GM12878 (cell line): ENCODE measurements at regions not wholly inside any gene's neighbourhood (a gene's known extent, or its start where the extent isn't known, plus 50 kb on each side); places are given as distances from the start of the nearest gene placed in this dataset.

ENCODE experiments used
- ATAC-seq: fragments of 200-7000 bp; cut with Tn5 transposase; 3 replicates; pipeline ENCODE4 v1.9.1; 2020; ENCODE audit warnings: mild to moderate bottlenecking, moderate library complexity
- BruUV-seq: library from RNA; stranded (reverse); fragments of 400-500 nt; replicated peaks from 2 replicates; lab custom pipeline; 2021; lab: Mats Ljungman, UMichigan
- CTCF ChIA-PET: fragments of 300-600 bp; sonication (Branson Sonifier 250); formaldehyde crosslinking; extraction: SDS; loops from one replicate; lab custom pipeline; 2021; ENCODE audit warnings: inconsistent platforms; lab: Yijun Ruan, JAX
- POLR2A ChIA-PET: fragments of 350-600 bp; formaldehyde crosslinking; extraction: SDS; loops from one replicate; lab custom pipeline; 2021; ENCODE audit warnings: inconsistent platforms; lab: Charles Lee
- RAD21 ChIA-PET: fragments of 300-600 bp; sonication (Branson Sonifier 250); formaldehyde crosslinking; loops from one replicate; lab custom pipeline; 2023; ENCODE audit warnings: antibody characterized with exemption; ENCODE audit not compliant: unreplicated experiment; lab: Charles Lee
- SMC1A ChIA-PET: fragments of 300-600 bp; sonication (Branson Sonifier 250); formaldehyde crosslinking; loops from one replicate; lab custom pipeline; 2023; ENCODE audit not compliant: unreplicated experiment, uncharacterized antibody; lab: Charles Lee
- DNase-seq: peaks from one replicate; pipeline ENCODE4 v3.0.0-alpha.2; 2011; ENCODE audit warnings: low read depth, low spot score
- FAIRE-seq: peaks from 3 replicates; lab custom pipeline; 2011; peaks lifted over from hg19 to GRCh38; lab: Jason Lieb, UNC
- H2AFZ ChIP-seq: 2 replicates; pipeline ENCODE4 v1.6.0; 2011; ENCODE audit warnings: low read depth, low read length, control low read depth; ENCODE audit not compliant: control insufficient read depth
- H3K27ac ChIP-seq: 2 replicates; pipeline ENCODE4 v1.5.1; 2011; ENCODE audit warnings: control low read depth; ENCODE audit not compliant: control insufficient read depth, insufficient read depth
- H3K27me3 ChIP-seq, 2 experiments: replicated peaks in 1 of 2; 2 replicates each; pipeline versions ENCODE4 v1.6.0 to v1.6.1; 2011; ENCODE audit warnings: low read length in 1 of 2; ENCODE audit not compliant: control insufficient read depth in 2 of 2, insufficient read depth in 2 of 2
- H3K36me3 ChIP-seq, 2 experiments: 2 replicates each; pipeline ENCODE4 v1.5.1; 2011; ENCODE audit warnings: low read length in 1 of 2; ENCODE audit not compliant: control insufficient read depth in 2 of 2, insufficient read depth in 2 of 2
- H3K4me1 ChIP-seq: 2 replicates; pipeline ENCODE4 v1.6.1; 2011; ENCODE audit warnings: mild to moderate bottlenecking, low read length, moderate library complexity, mixed read lengths; ENCODE audit not compliant: control insufficient read depth, insufficient read depth
- H3K4me2 ChIP-seq: 2 replicates; pipeline ENCODE4 v1.6.0; 2011; ENCODE audit warnings: control low read depth; ENCODE audit not compliant: control insufficient read depth, insufficient read depth
- H3K4me3 ChIP-seq: fragments of 200-600 bp; sonication (generic); 2 replicates; pipeline ENCODE4 v1.5.1; 2016
- H3K79me2 ChIP-seq: 2 replicates; pipeline ENCODE4 v1.6.0; 2011; ENCODE audit warnings: low read length; ENCODE audit not compliant: control insufficient read depth, insufficient read depth
- H3K9ac ChIP-seq: 2 replicates; pipeline ENCODE4 v1.8.0; 2011; ENCODE audit warnings: low read length, control low read depth, mixed read lengths; ENCODE audit not compliant: control insufficient read depth, insufficient read depth
- H3K9me3 ChIP-seq: replicated peaks from 3 replicates; pipeline ENCODE4 v1.5.1; 2011; ENCODE audit warnings: mild to moderate bottlenecking, low read length; ENCODE audit not compliant: control insufficient read depth, insufficient read depth
- H4K20me1 ChIP-seq: 2 replicates; pipeline ENCODE4 v1.6.0; 2011; ENCODE audit not compliant: control insufficient read depth, insufficient read depth
- EZH2 ChIP-seq: IDR thresholded peaks from 2 replicates; pipeline ENCODE4 v1.6.1; 2012; ENCODE audit warnings: low read depth, mild to moderate bottlenecking, control low read depth, inconsistent platforms, low read length, borderline replicate concordance; ENCODE audit not compliant: control insufficient read depth
- GABPA ChIP-seq: IDR thresholded peaks from 2 replicates; pipeline ENCODE4 v1.6.1; 2014; ENCODE audit warnings: antibody characterized with exemption, low read depth, mild to moderate bottlenecking, inconsistent platforms
- USF1 ChIP-seq: IDR thresholded peaks from 2 replicates; pipeline ENCODE4 v1.6.1; 2011; ENCODE audit warnings: borderline replicate concordance, low read depth, mild to moderate bottlenecking, moderate library complexity, mixed read lengths, low read length; ENCODE audit not compliant: insufficient read depth; ENCODE audit errors: extremely low read length
- ZNF274 ChIP-seq: IDR thresholded peaks from one replicate; pipeline ENCODE4 v1.8.0; 2011; ENCODE audit not compliant: insufficient read length, insufficient read depth
- ZNF592 ChIP-seq: fragments of 450-650 bp; IDR thresholded peaks from 2 replicates; pipeline ENCODE4 v1.6.1; 2017; ENCODE audit warnings: mild to moderate bottlenecking, moderate library complexity
- ZNF622 ChIP-seq: fragments of 450-650 bp; IDR thresholded peaks from 2 replicates; pipeline ENCODE4 v1.6.1; 2017; ENCODE audit warnings: mild to moderate bottlenecking, inconsistent platforms
- WGBS: methylation state at CpG from one replicate; pipeline ENCODE4 v1.1.6; 2016; ENCODE audit warnings: low lambda C conversion rate; ENCODE audit not compliant: insufficient replicate concordance, insufficient coverage; ENCODE audit errors: missing lambda C conversion rate; 5-methylcytosine and 5-hydroxymethylcytosine counted together
- in situ Hi-C: fragments of 300-500 bp; cut with MboI; formaldehyde crosslinking; loops from 9 replicates; pipeline ENCODE4 v1.14.3; 2018; ENCODE audit warnings: mixed read lengths
- intact Hi-C: fragments of 100-400 bp; cut with micrococcal nuclease; formaldehyde crosslinking; loops from one replicate; pipeline ENCODE4 v1.14.2; 2022; ENCODE audit not compliant: unreplicated experiment

GRCh38 chr6:23879816-23880215, 246.2 kb upstream of the NRSN1 start:
- RAD21 ChIA-PET, result no interaction called here
- intact Hi-C loops, result no loop called here
- Histone ChIP-seq H3K9ac (no peak overlapping the region), H3K27me3 (no peaks in the 10 kb centered on the region), H3K36me3 (no peaks in the 10 kb centered on the region), H3K9me3 (no peaks in the 10 kb centered on the region), H3K4me2 (no peak overlapping the region), H2AFZ (no peak overlapping the region), H3K79me2 (no peaks in the 10 kb centered on the region), H3K27ac (no peak overlapping the region), H3K4me1 (no peaks in the 10 kb centered on the region), H3K4me3 (no peak overlapping the region), H4K20me1 (no peaks in the 10 kb centered on the region)
- TF ChIP-seq GABPA (no peak), USF1 (no peak), ZNF592 (no peak), EZH2 (no peak), ZNF622 (no peak), ZNF274 (no peak)
- POLR2A ChIA-PET, result no interaction called here
- FAIRE-seq, result no peak
- in situ Hi-C loops, result no loop called here
- BruUV-seq, result no TSS peak
- 40% methylated on average over 3 of the region's 3 CpGs for WGBS
- no peak for ATAC-seq
- SMC1A ChIA-PET, result no interaction called here
- CTCF ChIA-PET, result no interaction called here
- DNase-seq, result no peak
